ENCODE measurements at regions not wholly inside any gene's neighbourhood (a gene's known extent, or its start where the extent isn't known, plus 50 kb on each side); places are given as distances from the start of the nearest gene placed in this dataset.

GRCh38 chr12:87793131-87793530 is 236.1 kb downstream of the C12orf50 start:
- Histone ChIP-seq H3K79me1 (ENCODE audit: insufficient read depth, low read depth, low read length, poor library complexity, severe bottlenecking) (no peaks in the 10 kb centered on the region), H3K56ac (ENCODE audit: insufficient read length, low read depth, low read length) (no peak overlapping the region), H2BK120ac (ENCODE audit: low read depth, low read length, poor library complexity, severe bottlenecking) (no peak overlapping the region), H3K4me1 (ENCODE audit: insufficient read depth, low read length) (no peaks in the 10 kb centered on the region), H2BK5ac (ENCODE audit: insufficient read length, low read length) (no peak overlapping the region), H4K8ac (replicated peaks; ENCODE audit: insufficient read length, low read depth, low read length) (no peak overlapping the region), H4K5ac (ENCODE audit: insufficient read length, low read depth, low read length) (no peak overlapping the region), H3K4me2 (ENCODE audit: insufficient read depth, insufficient read length, low read length) (no peak overlapping the region), H3K14ac (ENCODE audit: insufficient read depth, low read length) (no peak overlapping the region), H2AFZ (ENCODE audit: low read length) (no peak overlapping the region), H3K27ac (ENCODE audit: insufficient read length, low read depth, low read length) (no peak overlapping the region), H2BK15ac (ENCODE audit: low read depth, low read length) (no peak overlapping the region), H3K23ac (ENCODE audit: insufficient read length, low read depth, low read length) (no peak overlapping the region), H2BK20ac (ENCODE audit: low read depth, low read length, poor library complexity, severe bottlenecking) (no peak overlapping the region), H3T11ph (ENCODE audit: low read length) (no peak overlapping the region), H3K79me2 (ENCODE audit: insufficient read depth, low read length) (no peaks in the 10 kb centered on the region), H2AK5ac (ENCODE audit: insufficient read length, low read length) (no peak overlapping the region), H3K23me2 (ENCODE audit: insufficient read length, low read depth, low read length, poor library complexity, severe bottlenecking) (no peaks in the 10 kb centered on the region), H3K9me3 (ENCODE audit: control insufficient read depth, low read depth, low read length) (no peaks in the 10 kb centered on the region), H3K4ac (ENCODE audit: low read depth, low read length) (no peak overlapping the region), H3K9ac (ENCODE audit: extremely low read depth, insufficient read length, low read length) (no peak overlapping the region), H4K20me1 (ENCODE audit: control insufficient read depth, insufficient read depth, insufficient read length) (no peaks in the 10 kb centered on the region), H2BK12ac (ENCODE audit: insufficient read length, low read depth, low read length) (no peak overlapping the region), H3K27me3 (ENCODE audit: insufficient read depth, low read length) (no peaks in the 10 kb centered on the region), H3K18ac (ENCODE audit: insufficient read length, low read depth, low read length) (no peak overlapping the region), H4K91ac (ENCODE audit: insufficient read length, low read depth, low read length) (no peak overlapping the region)
- H3K9me3 Mint-ChIP-seq: no peaks in the 10 kb centered on the region
- WGBS (ENCODE audit: extremely low coverage, insufficient read length, low lambda C conversion rate): no CpG with 5 or more reads among the region's 2 CpGs
- no peak for DNase-seq
- H3K4me1 Mint-ChIP-seq: no peaks in the 10 kb centered on the region
- H3K36me3 Mint-ChIP-seq (ENCODE audit: insufficient read depth in 1 of 3, low read depth in 3 of 3): no peaks in the 10 kb centered on the region
- H3K27ac Mint-ChIP-seq: no peak overlapping the region
- no peaks in the 10 kb centered on the region for H3K27me3 Mint-ChIP-seq (ENCODE audit: low read depth)
- TF ChIP-seq, protein P1, sequence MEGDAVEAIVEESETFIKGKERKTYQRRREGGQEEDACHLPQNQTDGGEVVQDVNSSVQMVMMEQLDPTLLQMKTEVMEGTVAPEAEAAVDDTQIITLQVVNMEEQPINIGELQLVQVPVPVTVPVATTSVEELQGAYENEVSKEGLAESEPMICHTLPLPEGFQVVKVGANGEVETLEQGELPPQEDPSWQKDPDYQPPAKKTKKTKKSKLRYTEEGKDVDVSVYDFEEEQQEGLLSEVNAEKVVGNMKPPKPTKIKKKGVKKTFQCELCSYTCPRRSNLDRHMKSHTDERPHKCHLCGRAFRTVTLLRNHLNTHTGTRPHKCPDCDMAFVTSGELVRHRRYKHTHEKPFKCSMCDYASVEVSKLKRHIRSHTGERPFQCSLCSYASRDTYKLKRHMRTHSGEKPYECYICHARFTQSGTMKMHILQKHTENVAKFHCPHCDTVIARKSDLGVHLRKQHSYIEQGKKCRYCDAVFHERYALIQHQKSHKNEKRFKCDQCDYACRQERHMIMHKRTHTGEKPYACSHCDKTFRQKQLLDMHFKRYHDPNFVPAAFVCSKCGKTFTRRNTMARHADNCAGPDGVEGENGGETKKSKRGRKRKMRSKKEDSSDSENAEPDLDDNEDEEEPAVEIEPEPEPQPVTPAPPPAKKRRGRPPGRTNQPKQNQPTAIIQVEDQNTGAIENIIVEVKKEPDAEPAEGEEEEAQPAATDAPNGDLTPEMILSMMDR (conservative IDR thresholded peaks at IDR 0.05): no peak
- H3K4me3 Mint-ChIP-seq: no peak overlapping the region
